CD4-positive, alpha-beta T cell (primary cell): ENCODE measurements at regions not wholly inside any gene's neighbourhood (a gene's known extent, or its start where the extent isn't known, plus 50 kb on each side); places are given as distances from the start of the nearest gene placed in this dataset.
"Not testable (repeated sequence)": the region's sequence is repeated elsewhere in the genome, so short reads cannot be mapped to it uniquely, and the experiment has no call there.

Source experiments
- ATAC-seq: fragments of 200-7000 bp; cut with Tn5 transposase; one replicate; pipeline ENCODE4 v1.10.0; 2022; ENCODE audit warnings: mild to moderate bottlenecking; ENCODE audit not compliant: poor library complexity
- CTCF ChIA-PET: fragments of 350-600 bp; sonication (Branson Sonifier 250); formaldehyde crosslinking; loops from one replicate; lab custom pipeline; 2021; ENCODE audit warnings: antibody characterized with exemption, inconsistent platforms; lab: Charles Lee
- POLR2A ChIA-PET: fragments of 350-600 bp; sonication (Branson Sonifier 250); formaldehyde crosslinking; loops from one replicate; lab custom pipeline; 2021; ENCODE audit warnings: antibody characterized with exemption, inconsistent platforms; lab: Charles Lee
- DNase-seq, 14 experiments: peaks; one replicate each; pipeline ENCODE4 v3.0.0-alpha.2; 2013 to 2020; ENCODE audit warnings: mixed read lengths in 2 of 14
- H3K27ac ChIP-seq, 2 donors: one replicate each; pipeline versions ENCODE4 v1.5.1 to v1.7.0; 2013; ENCODE audit warnings: low read length in 2 of 2, low read depth in 1 of 2, mild to moderate bottlenecking in 1 of 2
- H3K27me3 ChIP-seq, 2 experiments: 1 replicate in 1 of 2; 2 replicates in 1 of 2; pipeline versions ENCODE4 v1.6.1 to v1.7.0; 2013; ENCODE audit warnings: low read length in 2 of 2, control low read depth in 1 of 2, mild to moderate bottlenecking in 1 of 2, moderate library complexity in 1 of 2; ENCODE audit not compliant: insufficient read depth in 2 of 2, control insufficient read depth in 1 of 2
- H3K36me3 ChIP-seq: one replicate; pipeline ENCODE4 v1.6.1; 2013; ENCODE audit warnings: low read length, control low read depth; ENCODE audit not compliant: insufficient read depth
- H3K4me1 ChIP-seq: one replicate; pipeline ENCODE4 v1.6.1; 2013; ENCODE audit warnings: low read length, control low read depth; ENCODE audit not compliant: insufficient read depth
- H3K4me3 ChIP-seq: one replicate; pipeline ENCODE4 v1.5.1; 2013; ENCODE audit warnings: mild to moderate bottlenecking, low read length, moderate library complexity
- H3K9me3 ChIP-seq, 2 experiments: 1 replicate in 1 of 2; 2 replicates in 1 of 2; pipeline versions ENCODE4 v1.6.1 to v1.7.0; 2013; ENCODE audit warnings: low read length in 2 of 2, mild to moderate bottlenecking in 2 of 2, control low read depth in 1 of 2, moderate library complexity in 1 of 2; ENCODE audit not compliant: control insufficient read depth in 1 of 2, insufficient read depth in 1 of 2
- H3K27ac Mint-ChIP-seq: one replicate; pipeline ENCODE4 v1.8.0; 2020; ENCODE audit warnings: mixed read lengths
- H3K27me3 Mint-ChIP-seq: one replicate; pipeline ENCODE4 v1.8.0; 2021; ENCODE audit warnings: mixed read lengths
- H3K36me3 Mint-ChIP-seq: one replicate; pipeline ENCODE4 v1.8.0; 2021; ENCODE audit warnings: low read depth, mixed read lengths
- H3K4me1 Mint-ChIP-seq: one replicate; pipeline ENCODE4 v1.8.0; 2021; ENCODE audit warnings: low read depth, mixed read lengths
- H3K4me3 Mint-ChIP-seq: one replicate; pipeline ENCODE4 v1.8.0; 2020; ENCODE audit warnings: mild to moderate bottlenecking, mixed read lengths
- H3K9me3 Mint-ChIP-seq: one replicate; pipeline ENCODE4 v1.8.0; 2020; ENCODE audit warnings: mixed read lengths
- CTCF ChIP-seq: fragments of 200-600 bp; IDR thresholded peaks from one replicate; pipeline ENCODE4 v1.8.0; 2022; ENCODE audit warnings: antibody characterized with exemption, mild to moderate bottlenecking
- intact Hi-C, 2 experiments: fragments of 100-400 bp; cut with DNase I in 1 of 2; cut with micrococcal nuclease in 1 of 2; formaldehyde crosslinking; loops; one replicate each; pipeline versions ENCODE4 v1.15.1 to v1.9.0; 2023 to 2025; cut with DNase I, micrococcal nuclease

GRCh38 chrY:3042901-3043300 is 107.7 kb downstream of the ZFY start:
- DNase-seq (no peak), ATAC-seq (no peak)
- Mint-ChIP-seq H3K4me1 (peaks cover 5% of the 10 kb centered on the region), H3K27ac (no peak overlapping the region), H3K4me3 (no peak overlapping the region), H3K27me3 (no peaks in the 10 kb centered on the region), H3K36me3 (peaks cover 4% of the 10 kb centered on the region), H3K9me3 (no peaks in the 10 kb centered on the region)
- no peaks in the 10 kb centered on the region for H3K9me3 ChIP-seq
- H3K4me1 ChIP-seq, result no peaks in the 10 kb centered on the region
- H3K27me3 ChIP-seq, result no peaks in the 10 kb centered on the region
- H3K4me3 ChIP-seq, result no peak overlapping the region
- no peak for TF ChIP-seq CTCF
- intact Hi-C loops, result no loop called here
- ChIA-PET CTCF (no interaction called here), POLR2A (no interaction called here)
- H3K27ac ChIP-seq, result no peak overlapping the region
- H3K36me3 ChIP-seq, result no peaks in the 10 kb centered on the region

GRCh38 chrY:3045048-3045447 is 109.9 kb downstream of the ZFY start:
- POLR2A ChIA-PET, result no interaction called here
- TF ChIP-seq CTCF, result no peak
- intact Hi-C loops, result no loop called here

GRCh38 chrY:3055496-3055895 is 120.3 kb downstream of the ZFY start:
- CTCF ChIA-PET, ATAC-seq, H3K4me1 Mint-ChIP-seq, H3K4me1 ChIP-seq, H3K27ac ChIP-seq, POLR2A ChIA-PET, DNase-seq, H3K4me3 ChIP-seq, H3K9me3 ChIP-seq, H3K36me3 Mint-ChIP-seq, H3K9me3 Mint-ChIP-seq, H3K4me3 Mint-ChIP-seq, H3K36me3 ChIP-seq, intact Hi-C loops, H3K27ac Mint-ChIP-seq, H3K27me3 Mint-ChIP-seq, H3K27me3 ChIP-seq: not testable (repeated sequence)

More at GRCh38 chrY:3045048-3045447, 109.9 kb downstream of the ZFY start:
- Mint-ChIP-seq H3K4me1 (peaks cover 10% of the 10 kb centered on the region), H3K36me3 (peaks cover 8% of the 10 kb centered on the region), H3K4me3 (no peak overlapping the region), H3K27me3 (no peaks in the 10 kb centered on the region), H3K27ac (no peak overlapping the region), H3K9me3 (no peaks in the 10 kb centered on the region)
- peak in 1 of 14 experiments; percentile 5 for DNase-seq
- Histone ChIP-seq H3K27ac (no peak overlapping the region), H3K4me1 (no peaks in the 10 kb centered on the region), H3K27me3 (no peaks in the 10 kb centered on the region), H3K9me3 (no peaks in the 10 kb centered on the region), H3K36me3 (no peaks in the 10 kb centered on the region), H3K4me3 (no peak overlapping the region)
- ATAC-seq, result no peak
- CTCF ChIA-PET, result no interaction called here

GRCh38 chrY:3058342-3058741 is 123.2 kb downstream of the ZFY start:
- H3K4me1 ChIP-seq, H3K36me3 Mint-ChIP-seq, H3K27ac ChIP-seq, CTCF ChIA-PET, H3K4me3 ChIP-seq, H3K4me3 Mint-ChIP-seq, H3K4me1 Mint-ChIP-seq, POLR2A ChIA-PET, H3K9me3 Mint-ChIP-seq, H3K27ac Mint-ChIP-seq, H3K36me3 ChIP-seq, H3K27me3 ChIP-seq, ATAC-seq, DNase-seq, H3K27me3 Mint-ChIP-seq, H3K9me3 ChIP-seq, intact Hi-C loops: not testable (repeated sequence)

DNA sequence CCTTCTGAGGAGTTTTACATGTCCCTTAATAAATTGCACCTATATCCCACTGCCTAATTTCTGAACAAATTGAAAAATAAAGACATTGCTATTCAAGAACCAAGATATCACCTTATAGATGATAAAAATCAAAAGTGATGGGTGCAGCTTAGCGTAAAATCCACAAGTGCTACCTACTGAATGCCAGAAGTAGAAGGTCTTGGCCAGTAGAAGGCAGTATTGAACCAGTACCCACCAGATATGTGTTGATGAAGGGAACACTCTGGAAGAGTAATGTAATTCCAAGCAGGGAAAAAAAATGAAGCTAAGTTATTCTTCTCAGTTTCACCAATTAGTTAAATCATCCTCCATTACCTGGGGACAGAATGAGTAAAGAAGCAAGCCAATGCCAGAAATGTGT is 125.5 kb downstream of the ZFY start:
- H3K4me1 Mint-ChIP-seq, H3K9me3 Mint-ChIP-seq, H3K27me3 ChIP-seq, CTCF ChIA-PET, POLR2A ChIA-PET, H3K36me3 Mint-ChIP-seq, H3K27ac Mint-ChIP-seq, H3K9me3 ChIP-seq, intact Hi-C loops, ATAC-seq, H3K4me1 ChIP-seq, H3K4me3 ChIP-seq, DNase-seq, H3K4me3 Mint-ChIP-seq, H3K36me3 ChIP-seq, H3K27me3 Mint-ChIP-seq, H3K27ac ChIP-seq: not testable (repeated sequence)

DNA sequence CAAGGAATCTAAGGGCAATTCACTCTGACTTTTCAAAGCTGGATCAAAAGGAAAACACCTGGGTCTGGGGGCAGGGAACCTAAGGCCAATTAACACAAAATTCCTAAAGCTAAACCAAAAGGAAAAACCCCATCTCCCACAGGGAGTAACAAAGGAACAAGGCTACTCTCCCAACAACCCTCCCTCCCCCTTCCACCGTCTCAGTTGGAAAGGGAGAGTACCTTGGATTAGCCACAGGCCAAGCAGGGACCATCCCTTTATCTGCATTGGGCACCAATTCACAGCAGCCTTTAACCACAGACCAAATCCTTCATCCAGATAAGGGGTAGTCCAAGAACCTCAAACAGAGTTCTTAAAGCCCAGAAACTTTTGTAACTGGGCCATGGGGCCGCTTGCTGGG is 153.0 kb downstream of the ZFY start:
- H3K9me3 ChIP-seq, H3K27ac Mint-ChIP-seq, H3K27ac ChIP-seq, H3K4me1 ChIP-seq, H3K4me1 Mint-ChIP-seq, H3K4me3 Mint-ChIP-seq, H3K9me3 Mint-ChIP-seq, H3K36me3 Mint-ChIP-seq, H3K36me3 ChIP-seq, ATAC-seq, POLR2A ChIA-PET, intact Hi-C loops, H3K27me3 Mint-ChIP-seq, H3K27me3 ChIP-seq, H3K4me3 ChIP-seq, DNase-seq, CTCF ChIA-PET: not testable (repeated sequence)
